RWPE2 (cell line): ENCODE measurements at regions not wholly inside any gene's neighbourhood (a gene's known extent, or its start where the extent isn't known, plus 50 kb on each side); places are given as distances from the start of the nearest gene placed in this dataset.

ENCODE experiments used
- ATAC-seq: fragments of 200-7000 bp; cut with Tn5 transposase; 3 replicates; pipeline ENCODE4 v1.9.1; 2021; ENCODE audit warnings: low read depth
- DNase-seq: peaks from one replicate; pipeline ENCODE4 v3.0.0-alpha.2; 2020; ENCODE audit warnings: low spot score
- H3K27ac ChIP-seq: fragments of 450-650 bp; 2 replicates; pipeline ENCODE4 v1.5.1; 2017; ENCODE audit warnings: mild to moderate bottlenecking; ENCODE audit not compliant: poor library complexity, severe bottlenecking
- H3K27me3 ChIP-seq: fragments of 250-450 bp; sonication (Bioruptor Pico); 2 replicates; pipeline ENCODE4 v1.5.1; 2021; ENCODE audit warnings: mild to moderate bottlenecking, moderate library complexity; ENCODE audit not compliant: insufficient read depth, poor library complexity, severe bottlenecking
- H3K36me3 ChIP-seq: fragments of 250-450 bp; sonication (Bioruptor Pico); 2 replicates; pipeline ENCODE4 v1.5.1; 2020; ENCODE audit warnings: low read depth, mild to moderate bottlenecking, moderate library complexity
- H3K4me1 ChIP-seq: fragments of 250-450 bp; sonication (Bioruptor Pico); 2 replicates; pipeline ENCODE4 v1.5.1; 2021; ENCODE audit warnings: mild to moderate bottlenecking, moderate library complexity; ENCODE audit not compliant: insufficient read depth, poor library complexity, severe bottlenecking
- H3K4me3 ChIP-seq: fragments of 250-450 bp; sonication (Bioruptor Pico); 2 replicates; pipeline ENCODE4 v1.5.1; 2021; ENCODE audit warnings: mild to moderate bottlenecking, moderate library complexity; ENCODE audit not compliant: severe bottlenecking
- H3K9me3 ChIP-seq: fragments of 250-450 bp; sonication (Bioruptor Pico); 2 replicates; pipeline ENCODE4 v1.5.1; 2021; ENCODE audit warnings: mild to moderate bottlenecking, moderate library complexity; ENCODE audit not compliant: severe bottlenecking
- CTCF ChIP-seq: fragments of 450-650 bp; IDR thresholded peaks from one replicate; pipeline ENCODE4 v1.5.1; 2017; ENCODE audit warnings: mild to moderate bottlenecking, moderate library complexity; ENCODE audit not compliant: poor library complexity, severe bottlenecking

- Histone ChIP-seq H3K4me3 (no peak overlapping the region), H3K27me3 (no peaks in the 10 kb centered on the region), H3K4me1 (no peaks in the 10 kb centered on the region), H3K36me3 (no peaks in the 10 kb centered on the region), H3K9me3 (no peaks in the 10 kb centered on the region), H3K27ac (no peak overlapping the region)
- DNase-seq (no peak), ATAC-seq (no peak)
- no peak for TF ChIP-seq CTCF
Observed at GRCh38 chr5:72045692-72046091, 61.6 kb upstream of the MAP1B start.

GRCh38 chr5:72046106-72046505 lies 61.2 kb upstream of the MAP1B start:
- no peak for ATAC-seq
- H3K36me3 ChIP-seq, result no peaks in the 10 kb centered on the region
- H3K4me1 ChIP-seq, result no peaks in the 10 kb centered on the region
- H3K9me3 ChIP-seq, result no peaks in the 10 kb centered on the region
- no peak for TF ChIP-seq CTCF
- no peak for DNase-seq
- no peak overlapping the region for H3K27ac ChIP-seq
- no peak overlapping the region for H3K4me3 ChIP-seq
- no peaks in the 10 kb centered on the region for H3K27me3 ChIP-seq

DNA sequence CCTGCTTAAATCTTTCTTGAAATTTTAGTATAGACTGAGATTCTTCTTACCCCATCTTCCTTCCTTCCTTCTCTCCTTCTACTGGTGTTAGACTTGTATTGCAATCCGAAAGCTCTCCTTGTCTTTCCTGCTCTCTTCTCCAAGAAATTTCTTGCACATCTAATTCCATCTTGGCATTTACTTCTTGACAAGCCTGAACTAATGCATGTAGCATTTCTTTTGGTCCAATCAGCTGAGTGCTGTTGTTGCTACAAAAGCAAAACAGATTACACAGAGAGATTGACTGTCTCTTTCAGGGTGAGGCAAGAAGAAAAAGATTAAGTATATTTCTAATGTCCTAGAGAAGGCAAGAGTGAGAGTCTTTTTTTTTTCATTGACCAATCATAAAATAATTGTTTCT lies 51.6 kb upstream of the MAP1B start:
- Histone ChIP-seq H3K27ac (no peak overlapping the region), H3K9me3 (no peaks in the 10 kb centered on the region), H3K36me3 (no peaks in the 10 kb centered on the region), H3K4me1 (no peaks in the 10 kb centered on the region), H3K27me3 (peaks cover 23% of the 10 kb centered on the region), H3K4me3 (no peak overlapping the region)
- TF ChIP-seq CTCF, result no peak
- DNase-seq (no peak), ATAC-seq (no peak)
